B cell (primary cell): ENCODE measurements at regions not wholly inside any gene's neighbourhood (a gene's known extent, or its start where the extent isn't known, plus 50 kb on each side); places are given as distances from the start of the nearest gene placed in this dataset.

Experiments used
- ATAC-seq: fragments of 200-7000 bp; cut with Tn5 transposase; one replicate; pipeline ENCODE4 v1.10.0; 2021; ENCODE audit warnings: low read depth, mild to moderate bottlenecking, moderate number of reproducible peaks, moderate library complexity
- CTCF ChIA-PET: fragments of 350-600 bp; sonication (Branson Sonifier 250); formaldehyde crosslinking; loops from one replicate; lab custom pipeline; 2021; ENCODE audit warnings: antibody characterized with exemption, inconsistent platforms; lab: Charles Lee
- POLR2A ChIA-PET: fragments of 350-600 bp; sonication (Branson Sonifier 250); formaldehyde crosslinking; loops from one replicate; lab custom pipeline; 2021; ENCODE audit warnings: antibody characterized with exemption; lab: Charles Lee
- DNase-seq: peaks from one replicate; pipeline ENCODE4 v3.0.0; 2013
- H2AFZ ChIP-seq: 2 replicates; pipeline ENCODE4 v1.6.1; 2012; ENCODE audit warnings: mild to moderate bottlenecking, low read depth, low read length; ENCODE audit not compliant: insufficient read depth, poor library complexity, severe bottlenecking
- H3K27ac ChIP-seq, 2 donors: 1 replicate in 1 of 2; 2 replicates in 1 of 2; pipeline ENCODE4 v1.5.1; 2012 to 2013; ENCODE audit warnings: low read length in 2 of 2, mild to moderate bottlenecking in 2 of 2, moderate library complexity in 1 of 2
- H3K27me3 ChIP-seq, 4 experiments: fragments of 200-600 bp in 1 of 4; sonication (generic) in 1 of 4; replicated peaks in 1 of 4; 1 replicate in 2 of 4; 2 replicates in 2 of 4; pipeline versions ENCODE4 v1.6.1 to v1.7.0; 2013 to 2016; ENCODE audit warnings: low read length in 3 of 4, mild to moderate bottlenecking in 2 of 4, mixed read lengths in 1 of 4, moderate library complexity in 1 of 4; ENCODE audit not compliant: insufficient read depth in 4 of 4, control insufficient read depth in 3 of 4; ENCODE audit errors: control extremely low read depth in 1 of 4
- H3K36me3 ChIP-seq, 2 experiments: replicated peaks in 1 of 2; 1 replicate in 1 of 2; 2 replicates in 1 of 2; pipeline versions ENCODE4 v1.6.1 to v1.7.1; 2013; ENCODE audit warnings: low read length in 1 of 2; ENCODE audit not compliant: insufficient read depth in 2 of 2, control insufficient read depth in 1 of 2; ENCODE audit errors: control extremely low read depth in 1 of 2, extremely low read depth in 1 of 2
- H3K4me1 ChIP-seq, 2 donors: fragments of 200-600 bp in 1 of 2; sonication (generic) in 1 of 2; 1 replicate in 1 of 2; 2 replicates in 1 of 2; pipeline versions ENCODE4 v1.5.1 to v1.6.1; 2013 to 2017; ENCODE audit warnings: low read length in 2 of 2; ENCODE audit not compliant: control insufficient read depth in 2 of 2, insufficient read depth in 2 of 2
- H3K4me2 ChIP-seq: replicated peaks from 2 replicates; pipeline ENCODE3; 2012; ENCODE audit warnings: mild to moderate bottlenecking, low read depth, low read length; ENCODE audit not compliant: poor library complexity, severe bottlenecking
- H3K4me3 ChIP-seq, 5 experiments: fragments of 200-600 bp in 1 of 5; sonication (generic) in 1 of 5; 1 replicate in 3 of 5; 2 replicates in 2 of 5; pipeline versions ENCODE4 v1.5.1 to v1.7.0; 2011 to 2016; ENCODE audit warnings: low read length in 4 of 5, mild to moderate bottlenecking in 4 of 5, low read depth in 2 of 5, control low read depth in 1 of 5, moderate library complexity in 1 of 5; ENCODE audit not compliant: insufficient read depth in 1 of 5; ENCODE audit errors: control extremely low read depth in 1 of 5, extremely low read depth in 1 of 5
- H3K79me2 ChIP-seq: fragments of 200-600 bp; sonication (generic); one replicate; pipeline ENCODE4 v1.6.0; 2016; ENCODE audit warnings: low read length; ENCODE audit not compliant: control insufficient read depth, insufficient read depth
- H3K9ac ChIP-seq: fragments of 200-600 bp; sonication (generic); 2 replicates; pipeline ENCODE4 v1.6.1; 2017; ENCODE audit warnings: mild to moderate bottlenecking, low read length, moderate library complexity
- H3K9me3 ChIP-seq, 3 donors: one replicate each; pipeline versions ENCODE4 v1.6.1 to v1.7.1; 2013; ENCODE audit warnings: low read length in 2 of 3; ENCODE audit not compliant: control insufficient read depth in 2 of 3, insufficient read depth in 1 of 3; ENCODE audit errors: control extremely low read depth in 1 of 3
- H4K20me1 ChIP-seq: 2 replicates; pipeline ENCODE4 v1.6.0; 2012; ENCODE audit warnings: mild to moderate bottlenecking, low read length; ENCODE audit not compliant: insufficient read depth, control insufficient read depth, poor library complexity, severe bottlenecking
- H3K27ac Mint-ChIP-seq: one replicate; pipeline ENCODE4 v1.8.0; 2021; ENCODE audit warnings: mixed read lengths
- H3K27me3 Mint-ChIP-seq: one replicate; pipeline ENCODE4 v1.8.0; 2021; ENCODE audit warnings: mixed read lengths
- H3K4me1 Mint-ChIP-seq: one replicate; pipeline ENCODE4 v1.8.0; 2021; ENCODE audit warnings: mixed read lengths
- H3K4me3 Mint-ChIP-seq: one replicate; pipeline ENCODE4 v1.8.0; 2021; ENCODE audit warnings: mixed read lengths
- H3K9me3 Mint-ChIP-seq: one replicate; pipeline ENCODE4 v1.8.0; 2022; ENCODE audit warnings: mixed read lengths; ENCODE audit not compliant: insufficient read depth
- EZH2 ChIP-seq: IDR thresholded peaks from 2 replicates; pipeline ENCODE4 v1.6.1; 2012; ENCODE audit warnings: borderline replicate concordance, low read depth, mild to moderate bottlenecking, moderate library complexity, low read length; ENCODE audit not compliant: insufficient read depth, poor library complexity, severe bottlenecking
- WGBS: methylation state at CpG from one replicate; pipeline ENCODE4 v1.1.5; 2013; ENCODE audit warnings: missing lambda C conversion rate; ENCODE audit not compliant: insufficient coverage; 5-methylcytosine and 5-hydroxymethylcytosine counted together
- intact Hi-C: fragments of 100-400 bp; cut with micrococcal nuclease; formaldehyde crosslinking; loops from one replicate; pipeline ENCODE4 v1.10.0; 2022
- TF ChIP-seq, protein P1 (sequence below): fragments of 200-600 bp; IDR thresholded peaks from one replicate; pipeline ENCODE4 v1.8.0; 2022; ENCODE audit warnings: antibody characterized with exemption, mild to moderate bottlenecking

DNA sequence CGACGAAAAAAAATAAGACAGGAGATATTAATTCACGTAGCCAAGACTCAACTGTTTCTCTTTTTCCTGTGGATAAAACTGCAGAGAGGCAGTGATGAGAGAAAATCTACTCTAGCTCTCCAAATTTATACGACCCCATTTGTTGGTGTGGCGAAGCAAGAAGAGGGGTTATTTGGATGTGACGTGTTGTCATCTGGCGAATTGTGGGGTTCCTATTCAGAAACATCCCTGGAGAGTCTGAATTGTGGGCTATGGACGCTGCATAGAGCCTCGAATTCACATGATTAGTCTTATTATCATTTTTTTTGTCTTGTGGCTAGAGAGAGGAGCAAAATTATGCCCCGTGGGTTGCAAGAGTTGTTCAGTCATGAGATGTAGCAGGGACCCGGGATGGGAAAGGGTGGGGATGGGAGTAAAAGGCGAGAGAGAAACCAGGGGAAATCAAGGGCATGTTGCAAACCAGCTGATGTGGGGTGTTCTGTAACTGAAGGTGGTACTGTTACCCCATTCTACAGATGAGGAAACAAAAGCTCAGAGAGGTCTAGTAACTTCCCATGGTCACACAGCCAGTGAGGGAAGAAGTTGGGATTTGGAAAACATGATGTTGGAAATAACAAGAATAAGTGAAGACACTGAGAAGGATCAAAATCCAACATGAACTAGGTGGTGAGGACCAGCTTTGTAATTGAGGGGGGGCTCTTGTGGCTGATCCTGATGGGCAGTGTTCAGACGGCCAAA, 69.2 kb upstream of the SFMBT2 start:
- H3K4me3 Mint-ChIP-seq: peak overlapping the region; percentile 77
- WGBS: 83% methylated on average over 7 of the region's 13 CpGs
- ATAC-seq: no peak

More for the DNA sequence above, 69.2 kb upstream of the SFMBT2 start:
- no peaks in the 10 kb centered on the region for H3K79me2 ChIP-seq
- peaks cover 79 to 81% of the 10 kb centered on the region in 2 donors for H3K4me1 ChIP-seq
- H2AFZ ChIP-seq: no peak overlapping the region
- no peaks in the 10 kb centered on the region for H4K20me1 ChIP-seq
- H3K4me2 ChIP-seq: peak overlapping the region; percentile 69
- DNase-seq: no peak
- H3K4me1 Mint-ChIP-seq: peaks cover 80% of the 10 kb centered on the region
- H3K27me3 Mint-ChIP-seq: no peaks in the 10 kb centered on the region
- H3K27ac Mint-ChIP-seq: peak overlapping the region; percentile 85
- H3K9me3 Mint-ChIP-seq: peaks cover 2% of the 10 kb centered on the region
- H3K9me3 ChIP-seq: peaks cover 0 to 7% (median 5%) of the 10 kb centered on the region in 3 donors
- no peak overlapping the region for H3K4me3 ChIP-seq
- POLR2A ChIA-PET: interaction anchor here (1.3 kb wide), 1 partner anchor 8 kb away, joined by 7 read pairs; no protein-coding TSS in a partner anchor
- intact Hi-C loops: loop anchor here (10.0 kb wide), 3 partner anchors 575 to 1795 kb away; partner anchors contain the start of genes GATA3, IL15RA and TASOR2
- no peaks in the 10 kb centered on the region for H3K27me3 ChIP-seq
- H3K36me3 ChIP-seq: no peaks in the 10 kb centered on the region
- CTCF ChIA-PET: interaction anchor here (1.9 kb wide), 1 partner anchor 13 kb away, joined by 5 read pairs; no protein-coding TSS in a partner anchor
- peak overlapping the region; percentile 52 to 73 for H3K27ac ChIP-seq
- TF ChIP-seq, protein P1, sequence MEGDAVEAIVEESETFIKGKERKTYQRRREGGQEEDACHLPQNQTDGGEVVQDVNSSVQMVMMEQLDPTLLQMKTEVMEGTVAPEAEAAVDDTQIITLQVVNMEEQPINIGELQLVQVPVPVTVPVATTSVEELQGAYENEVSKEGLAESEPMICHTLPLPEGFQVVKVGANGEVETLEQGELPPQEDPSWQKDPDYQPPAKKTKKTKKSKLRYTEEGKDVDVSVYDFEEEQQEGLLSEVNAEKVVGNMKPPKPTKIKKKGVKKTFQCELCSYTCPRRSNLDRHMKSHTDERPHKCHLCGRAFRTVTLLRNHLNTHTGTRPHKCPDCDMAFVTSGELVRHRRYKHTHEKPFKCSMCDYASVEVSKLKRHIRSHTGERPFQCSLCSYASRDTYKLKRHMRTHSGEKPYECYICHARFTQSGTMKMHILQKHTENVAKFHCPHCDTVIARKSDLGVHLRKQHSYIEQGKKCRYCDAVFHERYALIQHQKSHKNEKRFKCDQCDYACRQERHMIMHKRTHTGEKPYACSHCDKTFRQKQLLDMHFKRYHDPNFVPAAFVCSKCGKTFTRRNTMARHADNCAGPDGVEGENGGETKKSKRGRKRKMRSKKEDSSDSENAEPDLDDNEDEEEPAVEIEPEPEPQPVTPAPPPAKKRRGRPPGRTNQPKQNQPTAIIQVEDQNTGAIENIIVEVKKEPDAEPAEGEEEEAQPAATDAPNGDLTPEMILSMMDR: no peak
- TF ChIP-seq EZH2: no peak
- H3K9ac ChIP-seq: no peak overlapping the region
